ENCODE measurements at regions not wholly inside any gene's neighbourhood (a gene's known extent, or its start where the extent isn't known, plus 50 kb on each side); places are given as distances from the start of the nearest gene placed in this dataset.

DNA sequence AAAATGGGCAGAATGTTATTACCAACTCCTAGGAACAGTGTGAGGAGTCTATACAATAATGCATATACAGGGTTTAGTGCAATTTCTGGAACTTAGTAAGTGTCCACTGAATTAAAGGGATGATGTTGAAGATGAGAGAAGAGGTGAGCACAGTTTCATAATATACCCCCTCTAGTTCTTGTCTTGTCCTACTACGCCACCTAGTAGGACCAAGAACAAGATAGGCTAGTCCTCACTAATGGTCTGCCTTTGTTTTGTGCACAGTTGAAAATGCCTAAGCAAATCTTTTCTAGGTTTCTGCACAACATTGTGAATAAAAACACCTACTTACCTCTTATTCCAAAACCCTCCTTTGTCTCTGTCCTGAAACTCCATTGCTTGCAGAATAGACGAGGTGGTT is 670.2 kb downstream of the CDH8 start:
- TF ChIP-seq, protein P1, sequence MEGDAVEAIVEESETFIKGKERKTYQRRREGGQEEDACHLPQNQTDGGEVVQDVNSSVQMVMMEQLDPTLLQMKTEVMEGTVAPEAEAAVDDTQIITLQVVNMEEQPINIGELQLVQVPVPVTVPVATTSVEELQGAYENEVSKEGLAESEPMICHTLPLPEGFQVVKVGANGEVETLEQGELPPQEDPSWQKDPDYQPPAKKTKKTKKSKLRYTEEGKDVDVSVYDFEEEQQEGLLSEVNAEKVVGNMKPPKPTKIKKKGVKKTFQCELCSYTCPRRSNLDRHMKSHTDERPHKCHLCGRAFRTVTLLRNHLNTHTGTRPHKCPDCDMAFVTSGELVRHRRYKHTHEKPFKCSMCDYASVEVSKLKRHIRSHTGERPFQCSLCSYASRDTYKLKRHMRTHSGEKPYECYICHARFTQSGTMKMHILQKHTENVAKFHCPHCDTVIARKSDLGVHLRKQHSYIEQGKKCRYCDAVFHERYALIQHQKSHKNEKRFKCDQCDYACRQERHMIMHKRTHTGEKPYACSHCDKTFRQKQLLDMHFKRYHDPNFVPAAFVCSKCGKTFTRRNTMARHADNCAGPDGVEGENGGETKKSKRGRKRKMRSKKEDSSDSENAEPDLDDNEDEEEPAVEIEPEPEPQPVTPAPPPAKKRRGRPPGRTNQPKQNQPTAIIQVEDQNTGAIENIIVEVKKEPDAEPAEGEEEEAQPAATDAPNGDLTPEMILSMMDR (conservative IDR thresholded peaks at IDR 0.05; ENCODE audit: control insufficient read depth, insufficient read depth, low read depth, low read length), result no peak
- DNase-seq (ENCODE audit: low read depth), result no peak
- no peak overlapping the region for H3K4me3 ChIP-seq (ENCODE audit: control insufficient read depth, low read depth, low read length)

DNA sequence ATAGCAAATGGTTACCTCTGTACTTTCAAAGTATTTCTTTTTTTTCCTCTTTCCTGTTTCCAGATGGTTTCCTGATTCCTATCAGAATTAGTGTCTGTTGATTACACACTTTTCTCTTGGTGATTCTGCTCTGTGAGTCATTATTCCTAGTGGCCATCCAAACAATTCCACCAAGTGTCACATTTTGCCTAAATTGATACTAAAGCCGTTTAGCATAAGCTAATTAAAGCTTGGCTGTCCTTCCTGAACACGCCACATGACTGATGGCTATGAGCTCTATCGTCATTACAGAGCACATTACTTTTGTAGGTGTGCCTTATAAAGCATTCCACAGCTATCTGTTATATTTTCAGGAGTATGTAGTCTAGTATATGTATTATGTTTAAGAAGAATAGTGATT is 671.2 kb downstream of the CDH8 start:
- DNase-seq (ENCODE audit: low read depth), result no peak
- TF ChIP-seq, protein P1 (conservative IDR thresholded peaks at IDR 0.05; ENCODE audit: control insufficient read depth, insufficient read depth, low read depth, low read length), result no peak
- no peak overlapping the region for H3K4me3 ChIP-seq (ENCODE audit: control insufficient read depth, low read depth, low read length)

DNA sequence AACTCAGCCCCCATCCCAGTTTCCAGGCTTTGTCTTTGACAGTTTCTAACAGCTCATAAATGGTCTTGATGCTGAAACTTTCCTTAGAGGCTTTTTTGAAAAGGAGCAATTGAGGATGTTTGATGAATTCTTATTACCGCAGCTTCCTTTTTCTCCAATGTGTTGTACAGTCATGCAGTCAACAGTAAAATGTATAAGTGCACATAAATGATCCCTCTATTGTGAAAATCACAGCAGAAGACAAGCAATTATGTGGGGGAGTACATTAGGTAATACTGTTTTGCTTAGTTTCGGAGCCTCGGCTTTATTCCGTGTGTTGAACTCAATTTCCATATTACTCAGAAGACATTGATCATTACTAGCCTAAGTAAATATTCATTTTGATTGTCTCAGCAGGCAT is 673.7 kb downstream of the CDH8 start:
- TF ChIP-seq, protein P1 (conservative IDR thresholded peaks at IDR 0.05; ENCODE audit: control insufficient read depth, insufficient read depth, low read depth, low read length), result no peak
- no peak for DNase-seq (ENCODE audit: low read depth)
- no peak overlapping the region for H3K4me3 ChIP-seq (ENCODE audit: control insufficient read depth, low read depth, low read length)

DNA sequence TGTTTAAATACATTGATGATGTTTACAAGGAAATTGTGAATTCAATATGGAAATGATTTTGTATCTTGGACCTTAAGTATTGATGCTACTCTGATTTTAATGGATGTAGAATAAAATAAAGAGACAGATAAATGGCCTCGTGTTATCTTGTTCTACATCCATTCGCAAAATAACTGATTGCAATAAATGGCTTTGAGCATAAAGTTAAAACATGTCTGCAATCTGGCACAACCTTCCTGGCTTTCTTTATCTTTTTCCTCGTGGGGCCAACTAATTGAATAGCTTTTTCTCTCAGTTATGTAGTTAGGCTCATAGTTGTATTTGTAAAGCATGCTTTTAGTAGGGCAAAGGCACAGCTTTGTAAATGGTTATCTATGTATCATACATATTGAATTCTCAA is 691.4 kb downstream of the CDH8 start:
- no peak overlapping the region for H3K4me3 ChIP-seq (ENCODE audit: control insufficient read depth, low read depth, low read length)
- no peak for DNase-seq (ENCODE audit: low read depth)
- TF ChIP-seq, protein P1 (conservative IDR thresholded peaks at IDR 0.05; ENCODE audit: control insufficient read depth, insufficient read depth, low read depth, low read length), result no peak

DNA sequence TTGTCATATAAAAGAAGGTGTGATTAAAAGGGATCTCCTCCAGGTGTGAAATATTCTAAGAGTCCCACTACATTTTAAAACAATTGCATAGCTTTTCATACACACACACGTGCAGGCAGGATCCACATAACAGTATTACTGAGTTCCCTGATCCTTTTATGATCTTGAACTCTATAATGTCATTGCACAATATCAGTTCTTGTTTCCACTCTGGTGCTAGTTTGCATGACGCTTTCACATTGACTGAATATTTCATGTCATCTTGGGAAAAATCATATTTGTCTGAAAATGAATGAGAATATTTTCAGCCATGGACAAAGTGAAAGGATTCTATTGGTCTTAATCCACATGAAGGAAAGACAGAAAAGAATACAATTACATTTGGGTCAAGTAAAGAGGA is 703.8 kb downstream of the CDH8 start:
- no peak for DNase-seq (ENCODE audit: low read depth)
- H3K4me3 ChIP-seq (ENCODE audit: control insufficient read depth, low read depth, low read length), result no peak overlapping the region
- TF ChIP-seq, protein P1 (conservative IDR thresholded peaks at IDR 0.05; ENCODE audit: control insufficient read depth, insufficient read depth, low read depth, low read length), result no peak

DNA sequence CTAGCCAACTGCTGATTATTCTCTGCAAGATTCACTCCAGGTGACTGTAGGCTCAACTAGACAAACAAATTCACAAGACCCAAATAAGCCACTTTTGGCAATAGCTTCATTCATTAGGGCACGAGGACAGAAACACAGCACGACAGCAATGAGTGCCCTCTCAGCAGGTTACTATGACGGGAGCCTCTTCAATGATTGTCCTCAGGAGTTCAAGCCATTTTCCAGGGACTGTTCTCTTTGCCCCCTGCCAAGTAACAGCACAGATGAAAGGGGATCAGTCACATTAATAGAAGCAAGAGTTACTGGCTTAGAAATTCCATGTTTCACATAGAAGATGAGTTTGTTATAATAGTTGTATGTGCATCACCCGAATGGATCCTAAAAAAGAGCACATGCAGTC is 712.2 kb downstream of the CDH8 start:
- no peak for DNase-seq (ENCODE audit: low read depth)
- H3K4me3 ChIP-seq (ENCODE audit: control insufficient read depth, low read depth, low read length), result no peak overlapping the region
- TF ChIP-seq, protein P1 (conservative IDR thresholded peaks at IDR 0.05; ENCODE audit: control insufficient read depth, insufficient read depth, low read depth, low read length), result no peak

DNA sequence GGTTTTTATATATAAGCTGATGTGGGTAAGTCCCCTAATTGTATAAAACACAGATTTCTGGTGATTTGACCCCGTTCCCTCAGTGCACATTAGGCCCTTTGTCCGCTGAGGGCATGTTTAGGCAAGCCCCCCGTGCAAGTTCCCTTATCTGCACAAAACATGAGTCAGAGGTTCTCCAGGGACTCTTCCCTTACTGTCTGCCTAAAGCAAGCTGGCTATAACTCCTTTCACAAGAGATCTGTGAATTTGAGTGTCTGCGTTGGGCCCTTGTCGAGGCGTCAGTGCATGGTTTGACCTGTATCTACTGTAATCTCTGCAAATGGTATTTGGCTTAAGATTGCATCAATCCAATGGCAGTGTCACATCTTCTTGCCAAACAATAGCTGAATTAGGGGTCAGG is 712.8 kb downstream of the CDH8 start:
- TF ChIP-seq, protein P1 (conservative IDR thresholded peaks at IDR 0.05; ENCODE audit: control insufficient read depth, insufficient read depth, low read depth, low read length), result no peak
- H3K4me3 ChIP-seq (ENCODE audit: control insufficient read depth, low read depth, low read length), result no peak overlapping the region
- no peak for DNase-seq (ENCODE audit: low read depth)
